ENCODE measurements at regions not wholly inside any gene's neighbourhood (a gene's known extent, or its start where the extent isn't known, plus 50 kb on each side); places are given as distances from the start of the nearest gene placed in this dataset.

DNA sequence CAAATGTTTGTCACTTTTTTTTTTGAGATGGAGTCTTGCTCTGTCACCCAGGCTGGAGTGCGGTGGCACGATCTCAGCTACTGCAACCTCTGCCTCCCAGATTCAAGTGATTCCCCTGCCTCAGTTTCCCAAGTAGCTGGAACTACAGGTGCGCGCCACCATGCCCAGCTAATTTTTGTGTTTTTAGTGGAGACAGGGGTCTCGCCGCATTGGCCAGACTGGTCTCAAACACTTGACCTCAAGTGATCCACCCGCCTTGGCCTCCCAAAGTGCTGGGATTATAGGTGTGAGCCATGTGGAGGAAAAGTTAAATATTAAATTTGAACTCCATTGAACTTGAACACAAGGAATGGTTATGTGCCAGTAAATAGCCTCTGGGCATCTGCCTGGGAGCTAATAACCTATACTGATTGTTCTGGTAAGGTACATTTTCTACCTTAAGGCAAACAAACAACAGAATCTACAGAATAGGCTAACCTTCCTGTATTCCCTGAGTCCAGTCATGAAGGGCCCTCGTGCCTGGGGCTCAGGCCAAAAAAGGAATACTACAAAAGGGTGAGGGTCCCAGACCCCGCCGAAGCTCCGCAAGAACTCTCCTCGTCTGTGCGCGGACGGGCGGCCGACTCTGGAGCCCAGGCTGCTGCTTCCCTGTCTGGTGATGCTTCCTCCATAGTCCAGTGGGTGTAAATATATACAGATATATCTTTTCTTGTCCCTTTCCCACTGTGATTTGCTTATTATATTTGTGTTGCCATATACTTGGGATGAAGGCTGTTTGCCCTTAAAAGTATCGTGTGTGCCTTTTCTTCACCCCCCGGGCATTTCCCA lies 74.0 kb upstream of the EIF5 start (continued):
- TF ChIP-seq, protein P1, sequence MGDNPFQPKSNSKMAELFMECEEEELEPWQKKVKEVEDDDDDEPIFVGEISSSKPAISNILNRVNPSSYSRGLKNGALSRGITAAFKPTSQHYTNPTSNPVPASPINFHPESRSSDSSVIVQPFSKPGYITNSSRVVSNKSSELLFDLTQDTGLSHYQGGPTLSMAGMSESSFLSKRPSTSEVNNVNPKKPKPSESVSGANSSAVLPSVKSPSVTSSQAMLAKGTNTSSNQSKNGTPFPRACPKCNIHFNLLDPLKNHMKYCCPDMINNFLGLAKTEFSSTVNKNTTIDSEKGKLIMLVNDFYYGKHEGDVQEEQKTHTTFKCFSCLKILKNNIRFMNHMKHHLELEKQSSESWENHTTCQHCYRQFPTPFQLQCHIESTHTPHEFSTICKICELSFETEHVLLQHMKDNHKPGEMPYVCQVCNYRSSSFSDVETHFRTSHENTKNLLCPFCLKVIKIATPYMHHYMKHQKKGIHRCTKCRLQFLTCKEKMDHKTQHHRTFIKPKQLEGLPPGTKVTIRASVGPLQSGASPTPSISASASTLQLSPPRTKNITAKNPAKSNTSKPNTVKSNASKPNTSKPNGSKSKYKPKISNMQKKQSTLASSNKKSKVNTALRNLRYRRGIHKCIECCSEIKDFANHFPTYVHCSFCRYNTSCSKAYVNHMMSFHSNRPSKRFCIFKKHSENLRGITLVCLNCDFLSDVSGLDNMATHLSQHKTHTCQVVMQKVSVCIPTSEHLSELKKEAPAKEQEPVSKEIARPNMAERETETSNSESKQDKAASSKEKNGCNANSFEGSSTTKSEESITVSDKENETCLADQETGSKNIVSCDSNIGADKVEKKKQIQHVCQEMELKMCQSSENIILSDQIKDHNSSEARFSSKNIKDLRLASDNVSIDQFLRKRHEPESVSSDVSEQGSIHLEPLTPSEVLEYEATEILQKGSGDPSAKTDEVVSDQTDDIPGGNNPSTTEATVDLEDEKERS (CRISPR knock-in tag; IDR thresholded peaks at IDR 0.05), result 0 out of 2 replicates have a peak, but pooled peaks have one; percentile 51
- TF ChIP-seq EEA1 (CRISPR knock-in tag; IDR thresholded peaks at IDR 0.05; ENCODE audit: borderline replicate concordance) (no peak), PHF8 (CRISPR knock-in tag; IDR thresholded peaks at IDR 0.05) (peak; percentile 31; the same call in 1 of the 2 replicates), KLF16 (CRISPR knock-in tag; IDR thresholded peaks at IDR 0.05) (no peak), PLSCR1 (CRISPR knock-in tag; IDR thresholded peaks at IDR 0.05; ENCODE audit: borderline replicate concordance) (no peak), ZNF780A (CRISPR knock-in tag; IDR thresholded peaks at IDR 0.05) (no peak), SALL1 (CRISPR knock-in tag; IDR thresholded peaks at IDR 0.05) (0 out of 2 replicates have a peak, but pooled peaks have one; percentile 9), MAFK (conservative IDR thresholded peaks at IDR 0.05 in 1 of 2, IDR thresholded peaks at IDR 0.05 in 1 of 2; ENCODE audit: low read length in 2 of 2) (no peak), NCOA1 (CRISPR knock-in tag; IDR thresholded peaks at IDR 0.05) (no peak), ZNF121 (CRISPR knock-in tag; IDR thresholded peaks at IDR 0.05) (peak; percentile 36; the same call in 1 of the 2 replicates), ZBTB3 (CRISPR knock-in tag; IDR thresholded peaks at IDR 0.05; ENCODE audit: borderline replicate concordance, low read depth) (no peak), ZNF260 (CRISPR knock-in tag; IDR thresholded peaks at IDR 0.05; ENCODE audit: borderline replicate concordance, low read depth) (no peak)
- TF ChIP-seq, protein P2, sequence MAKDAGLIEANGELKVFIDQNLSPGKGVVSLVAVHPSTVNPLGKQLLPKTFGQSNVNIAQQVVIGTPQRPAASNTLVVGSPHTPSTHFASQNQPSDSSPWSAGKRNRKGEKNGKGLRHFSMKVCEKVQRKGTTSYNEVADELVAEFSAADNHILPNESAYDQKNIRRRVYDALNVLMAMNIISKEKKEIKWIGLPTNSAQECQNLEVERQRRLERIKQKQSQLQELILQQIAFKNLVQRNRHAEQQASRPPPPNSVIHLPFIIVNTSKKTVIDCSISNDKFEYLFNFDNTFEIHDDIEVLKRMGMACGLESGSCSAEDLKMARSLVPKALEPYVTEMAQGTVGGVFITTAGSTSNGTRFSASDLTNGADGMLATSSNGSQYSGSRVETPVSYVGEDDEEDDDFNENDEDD (CRISPR knock-in tag; IDR thresholded peaks at IDR 0.05; ENCODE audit: borderline replicate concordance), result peak; percentile 36; the same call in 1 of the 2 replicates
- TF ChIP-seq, protein P3, sequence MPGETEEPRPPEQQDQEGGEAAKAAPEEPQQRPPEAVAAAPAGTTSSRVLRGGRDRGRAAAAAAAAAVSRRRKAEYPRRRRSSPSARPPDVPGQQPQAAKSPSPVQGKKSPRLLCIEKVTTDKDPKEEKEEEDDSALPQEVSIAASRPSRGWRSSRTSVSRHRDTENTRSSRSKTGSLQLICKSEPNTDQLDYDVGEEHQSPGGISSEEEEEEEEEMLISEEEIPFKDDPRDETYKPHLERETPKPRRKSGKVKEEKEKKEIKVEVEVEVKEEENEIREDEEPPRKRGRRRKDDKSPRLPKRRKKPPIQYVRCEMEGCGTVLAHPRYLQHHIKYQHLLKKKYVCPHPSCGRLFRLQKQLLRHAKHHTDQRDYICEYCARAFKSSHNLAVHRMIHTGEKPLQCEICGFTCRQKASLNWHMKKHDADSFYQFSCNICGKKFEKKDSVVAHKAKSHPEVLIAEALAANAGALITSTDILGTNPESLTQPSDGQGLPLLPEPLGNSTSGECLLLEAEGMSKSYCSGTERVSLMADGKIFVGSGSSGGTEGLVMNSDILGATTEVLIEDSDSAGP (CRISPR knock-in tag; IDR thresholded peaks at IDR 0.05; ENCODE audit: borderline replicate concordance), result 0 out of 2 replicates have a peak, but pooled peaks have one; percentile 36
- TF ChIP-seq, protein P4, sequence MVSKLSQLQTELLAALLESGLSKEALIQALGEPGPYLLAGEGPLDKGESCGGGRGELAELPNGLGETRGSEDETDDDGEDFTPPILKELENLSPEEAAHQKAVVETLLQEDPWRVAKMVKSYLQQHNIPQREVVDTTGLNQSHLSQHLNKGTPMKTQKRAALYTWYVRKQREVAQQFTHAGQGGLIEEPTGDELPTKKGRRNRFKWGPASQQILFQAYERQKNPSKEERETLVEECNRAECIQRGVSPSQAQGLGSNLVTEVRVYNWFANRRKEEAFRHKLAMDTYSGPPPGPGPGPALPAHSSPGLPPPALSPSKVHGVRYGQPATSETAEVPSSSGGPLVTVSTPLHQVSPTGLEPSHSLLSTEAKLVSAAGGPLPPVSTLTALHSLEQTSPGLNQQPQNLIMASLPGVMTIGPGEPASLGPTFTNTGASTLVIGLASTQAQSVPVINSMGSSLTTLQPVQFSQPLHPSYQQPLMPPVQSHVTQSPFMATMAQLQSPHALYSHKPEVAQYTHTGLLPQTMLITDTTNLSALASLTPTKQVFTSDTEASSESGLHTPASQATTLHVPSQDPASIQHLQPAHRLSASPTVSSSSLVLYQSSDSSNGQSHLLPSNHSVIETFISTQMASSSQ (IDR thresholded peaks at IDR 0.05; ENCODE audit: low read depth), result no peak
- TF ChIP-seq, protein P4 (CRISPR knock-in tag; IDR thresholded peaks at IDR 0.05; ENCODE audit: borderline replicate concordance), result peak; percentile 28; the same call in 1 of the 2 replicates

Measured in HepG2 (cell line).